ENCODE measurements at regions not wholly inside any gene's neighbourhood (a gene's known extent, or its start where the extent isn't known, plus 50 kb on each side); places are given as distances from the start of the nearest gene placed in this dataset.

DNA sequence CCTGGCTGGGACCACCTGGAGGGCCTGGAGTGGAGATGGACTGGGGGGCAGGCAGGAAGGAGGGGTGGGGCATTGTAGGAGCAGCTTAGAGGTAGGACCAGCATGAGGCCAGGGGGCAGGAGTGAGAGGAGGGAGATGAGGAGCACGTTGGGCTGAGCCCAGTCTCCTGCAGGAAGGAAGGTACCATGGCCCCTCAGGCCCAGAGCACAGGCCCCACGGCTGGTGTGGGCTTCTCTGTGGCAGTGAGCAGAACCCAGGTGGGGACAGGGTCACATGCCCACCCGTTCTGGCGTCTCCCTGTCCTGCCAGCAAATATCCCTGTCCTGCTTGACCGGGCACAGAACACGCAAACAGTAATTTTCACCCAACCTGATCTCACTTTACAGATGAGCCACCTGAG, 141.8 kb downstream of the ENGASE start:
- no peak overlapping the region for H3K4me2 ChIP-seq (ENCODE audit: control insufficient read depth, extremely low read depth, insufficient read depth, low read depth, low read length)
- H3K79me2 ChIP-seq (ENCODE audit: control insufficient read depth, insufficient read depth, low read length): no peaks in the 10 kb centered on the region
- no peak overlapping the region for H2AFZ ChIP-seq (ENCODE audit: control insufficient read depth, low read length)
- no peak overlapping the region for H3K27ac ChIP-seq (ENCODE audit: control insufficient read depth, insufficient read depth, low read length)
- no peak overlapping the region for H3K4me3 ChIP-seq (ENCODE audit: control insufficient read depth in 2 of 3, extremely low read depth in 1 of 3, insufficient read depth in 2 of 3, low read depth in 1 of 3, low read length in 3 of 3)
- H3K36me3 ChIP-seq (ENCODE audit: control insufficient read depth in 2 of 2, extremely low read depth in 1 of 2, insufficient read depth in 2 of 2, low read length in 2 of 2): no peaks in the 10 kb centered on the region
- no peak overlapping the region for H3K9ac ChIP-seq (ENCODE audit: control insufficient read depth, extremely low read depth, insufficient read depth, low read length)
- H3K27me3 ChIP-seq (ENCODE audit: control insufficient read depth, extremely low read depth, insufficient read depth, low read length): peaks cover 80% of the 10 kb centered on the region
- dilution Hi-C loops (cut with MboI; ENCODE audit: extremely low pct_ligation_motif_present, low sequenced_read_pairs): no loop called here
- DNase-seq (ENCODE audit: low read depth, low spot score): no peak
- no peaks in the 10 kb centered on the region for H3K9me1 ChIP-seq (ENCODE audit: control insufficient read depth, extremely low read depth, insufficient read depth, low read length)
- H3K9me3 ChIP-seq (ENCODE audit: control insufficient read depth, low read depth, low read length): no peaks in the 10 kb centered on the region
- H4K20me1 ChIP-seq (ENCODE audit: control insufficient read depth, extremely low read depth, insufficient read depth, low read length): no peaks in the 10 kb centered on the region
- TF ChIP-seq, protein P1, sequence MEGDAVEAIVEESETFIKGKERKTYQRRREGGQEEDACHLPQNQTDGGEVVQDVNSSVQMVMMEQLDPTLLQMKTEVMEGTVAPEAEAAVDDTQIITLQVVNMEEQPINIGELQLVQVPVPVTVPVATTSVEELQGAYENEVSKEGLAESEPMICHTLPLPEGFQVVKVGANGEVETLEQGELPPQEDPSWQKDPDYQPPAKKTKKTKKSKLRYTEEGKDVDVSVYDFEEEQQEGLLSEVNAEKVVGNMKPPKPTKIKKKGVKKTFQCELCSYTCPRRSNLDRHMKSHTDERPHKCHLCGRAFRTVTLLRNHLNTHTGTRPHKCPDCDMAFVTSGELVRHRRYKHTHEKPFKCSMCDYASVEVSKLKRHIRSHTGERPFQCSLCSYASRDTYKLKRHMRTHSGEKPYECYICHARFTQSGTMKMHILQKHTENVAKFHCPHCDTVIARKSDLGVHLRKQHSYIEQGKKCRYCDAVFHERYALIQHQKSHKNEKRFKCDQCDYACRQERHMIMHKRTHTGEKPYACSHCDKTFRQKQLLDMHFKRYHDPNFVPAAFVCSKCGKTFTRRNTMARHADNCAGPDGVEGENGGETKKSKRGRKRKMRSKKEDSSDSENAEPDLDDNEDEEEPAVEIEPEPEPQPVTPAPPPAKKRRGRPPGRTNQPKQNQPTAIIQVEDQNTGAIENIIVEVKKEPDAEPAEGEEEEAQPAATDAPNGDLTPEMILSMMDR (optimal IDR thresholded peaks at IDR 0.05 in 1 of 3, IDR thresholded peaks at IDR 0.05 in 1 of 3, conservative IDR thresholded peaks at IDR 0.05 in 1 of 3; ENCODE audit: extremely low read depth in 1 of 3, insufficient read depth in 2 of 3, low read length in 3 of 3): no peak
- no peak for TF ChIP-seq EZH2 (IDR thresholded peaks at IDR 0.05; ENCODE audit: low read length)
- no peak for FAIRE-seq
- H3K4me1 ChIP-seq (ENCODE audit: control insufficient read depth, extremely low read depth, insufficient read depth, low read length): peaks cover 3% of the 10 kb centered on the region

DNA sequence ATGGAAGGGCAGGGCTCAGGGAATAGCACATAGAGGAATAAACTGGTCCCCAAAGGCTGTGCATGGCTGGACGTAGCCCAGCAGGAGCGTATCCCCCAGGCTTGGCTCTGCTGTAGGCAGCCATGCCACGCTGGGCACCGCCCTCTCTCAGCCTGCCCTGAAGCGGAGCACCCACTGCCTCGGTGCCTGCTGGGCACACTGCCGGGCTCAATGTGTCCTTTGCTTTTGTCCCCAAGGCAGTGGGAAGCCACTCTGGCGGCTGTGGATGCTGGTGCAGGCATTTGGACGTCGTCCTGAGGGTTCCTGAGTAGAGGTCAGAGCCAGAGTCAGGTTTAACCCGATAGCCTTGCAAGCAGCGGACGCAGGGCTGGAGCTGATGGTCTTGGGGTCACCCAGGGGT, 141.0 kb downstream of the ENGASE start:
- H3K9ac ChIP-seq (ENCODE audit: control insufficient read depth, extremely low read depth, insufficient read depth, low read length): no peak overlapping the region
- H3K27me3 ChIP-seq (ENCODE audit: control insufficient read depth, extremely low read depth, insufficient read depth, low read length): peaks cover 80% of the 10 kb centered on the region
- no peaks in the 10 kb centered on the region for H3K9me3 ChIP-seq (ENCODE audit: control insufficient read depth, low read depth, low read length)
- no peak overlapping the region for H3K27ac ChIP-seq (ENCODE audit: control insufficient read depth, insufficient read depth, low read length)
- H3K4me2 ChIP-seq (ENCODE audit: control insufficient read depth, extremely low read depth, insufficient read depth, low read depth, low read length): no peak overlapping the region
- peaks cover 3% of the 10 kb centered on the region for H3K4me1 ChIP-seq (ENCODE audit: control insufficient read depth, extremely low read depth, insufficient read depth, low read length)
- no peak for FAIRE-seq
- no peaks in the 10 kb centered on the region for H3K79me2 ChIP-seq (ENCODE audit: control insufficient read depth, insufficient read depth, low read length)
- TF ChIP-seq, protein P1 (optimal IDR thresholded peaks at IDR 0.05 in 1 of 3, IDR thresholded peaks at IDR 0.05 in 1 of 3, conservative IDR thresholded peaks at IDR 0.05 in 1 of 3; ENCODE audit: extremely low read depth in 1 of 3, insufficient read depth in 2 of 3, low read length in 3 of 3): no peak
- no peak for TF ChIP-seq EZH2 (IDR thresholded peaks at IDR 0.05; ENCODE audit: low read length)
- no peaks in the 10 kb centered on the region for H3K36me3 ChIP-seq (ENCODE audit: control insufficient read depth in 2 of 2, extremely low read depth in 1 of 2, insufficient read depth in 2 of 2, low read length in 2 of 2)
- no peaks in the 10 kb centered on the region for H4K20me1 ChIP-seq (ENCODE audit: control insufficient read depth, extremely low read depth, insufficient read depth, low read length)
- H2AFZ ChIP-seq (ENCODE audit: control insufficient read depth, low read length): no peak overlapping the region
- H3K9me1 ChIP-seq (ENCODE audit: control insufficient read depth, extremely low read depth, insufficient read depth, low read length): no peaks in the 10 kb centered on the region
- DNase-seq (ENCODE audit: low read depth, low spot score): no peak
- dilution Hi-C loops (cut with MboI; ENCODE audit: extremely low pct_ligation_motif_present, low sequenced_read_pairs): no loop called here
- H3K4me3 ChIP-seq (ENCODE audit: control insufficient read depth in 2 of 3, extremely low read depth in 1 of 3, insufficient read depth in 2 of 3, low read depth in 1 of 3, low read length in 3 of 3): no peak overlapping the region

Data from keratinocyte (primary cell).